Neural crest cell (in vitro differentiated cells): ENCODE measurements at regions not wholly inside any gene's neighbourhood (a gene's known extent, or its start where the extent isn't known, plus 50 kb on each side); places are given as distances from the start of the nearest gene placed in this dataset.

ENCODE experiments used
- DNase-seq: peaks from one replicate; pipeline ENCODE4 v3.0.0; 2021; ENCODE audit warnings: low read depth, mixed read lengths, low spot score
- H3K27ac Mint-ChIP-seq: one replicate; pipeline ENCODE4 v1.8.0; 2021; ENCODE audit warnings: mild to moderate bottlenecking, mixed read lengths; ENCODE audit not compliant: unreplicated experiment
- H3K27me3 Mint-ChIP-seq: 2 replicates; pipeline ENCODE4 v1.8.0; 2021; ENCODE audit warnings: low read depth, mild to moderate bottlenecking, mixed read lengths
- H3K36me3 Mint-ChIP-seq: 2 replicates; pipeline ENCODE4 v1.8.0; 2021; ENCODE audit warnings: low read depth, mild to moderate bottlenecking, mixed read lengths
- H3K4me1 Mint-ChIP-seq: 2 replicates; pipeline ENCODE4 v1.8.0; 2021; ENCODE audit warnings: mixed read lengths
- H3K4me3 Mint-ChIP-seq: one replicate; pipeline ENCODE4 v1.8.0; 2021; ENCODE audit warnings: mild to moderate bottlenecking, mixed read lengths
- H3K9me3 Mint-ChIP-seq: 2 replicates; pipeline ENCODE4 v1.8.0; 2021; ENCODE audit warnings: mixed read lengths
- CTCF ChIP-seq: fragments of 200-600 bp; sonication (generic); conservative IDR thresholded peaks from 2 replicates; pipeline ENCODE4 v1.5.0; 2021; ENCODE audit warnings: antibody characterized with exemption, mild to moderate bottlenecking

DNA sequence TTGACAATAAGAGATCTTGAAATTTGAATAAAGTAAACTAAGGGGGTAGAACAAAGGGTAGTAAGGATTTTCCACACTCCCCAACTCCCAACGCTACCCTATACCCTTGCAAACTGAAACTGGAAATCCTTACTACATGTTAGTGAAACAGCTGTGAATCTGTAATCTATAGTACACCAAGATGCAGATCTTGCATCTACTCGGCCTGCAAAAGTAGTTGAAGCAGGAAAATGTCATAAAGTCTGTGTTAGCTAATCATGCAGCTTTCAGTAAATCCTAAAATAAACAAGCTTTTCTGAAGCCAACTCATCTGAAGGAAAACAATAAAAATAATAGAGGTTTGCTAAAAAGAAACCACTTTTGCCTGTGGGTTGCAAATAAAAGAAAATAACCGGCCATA lies 1242.0 kb upstream of the ACO1 start:
- no peaks in the 10 kb centered on the region for H3K4me1 Mint-ChIP-seq
- H3K36me3 Mint-ChIP-seq: no peaks in the 10 kb centered on the region
- no peak overlapping the region for H3K4me3 Mint-ChIP-seq
- TF ChIP-seq CTCF: no peak
- H3K27me3 Mint-ChIP-seq: no peaks in the 10 kb centered on the region
- no peak for DNase-seq
- no peaks in the 10 kb centered on the region for H3K9me3 Mint-ChIP-seq
- no peak overlapping the region for H3K27ac Mint-ChIP-seq

GRCh38 chr9:31144614-31145013 lies 1239.8 kb upstream of the ACO1 start:
- Mint-ChIP-seq H3K36me3 (no peaks in the 10 kb centered on the region), H3K4me3 (no peak overlapping the region), H3K4me1 (no peaks in the 10 kb centered on the region), H3K27me3 (no peaks in the 10 kb centered on the region), H3K9me3 (no peaks in the 10 kb centered on the region), H3K27ac (no peak overlapping the region)
- no peak for TF ChIP-seq CTCF
- no peak for DNase-seq

GRCh38 chr9:31146485-31147166 lies 1237.8 kb upstream of the ACO1 start:
- Mint-ChIP-seq H3K4me3 (no peak overlapping the region), H3K9me3 (no peaks in the 10 kb centered on the region), H3K27ac (no peak overlapping the region), H3K36me3 (no peaks in the 10 kb centered on the region), H3K4me1 (no peaks in the 10 kb centered on the region), H3K27me3 (no peaks in the 10 kb centered on the region)
- TF ChIP-seq CTCF: no peak
- DNase-seq: no peak

- Mint-ChIP-seq H3K4me1 (no peaks in the 10 kb centered on the region), H3K36me3 (no peaks in the 10 kb centered on the region), H3K27ac (no peak overlapping the region), H3K27me3 (no peaks in the 10 kb centered on the region), H3K4me3 (no peak overlapping the region), H3K9me3 (no peaks in the 10 kb centered on the region)
- no peak for TF ChIP-seq CTCF
- no peak for DNase-seq
These were observed 1231.1 kb upstream of the ACO1 start for GRCh38 chr9:31153250-31153840.

DNA sequence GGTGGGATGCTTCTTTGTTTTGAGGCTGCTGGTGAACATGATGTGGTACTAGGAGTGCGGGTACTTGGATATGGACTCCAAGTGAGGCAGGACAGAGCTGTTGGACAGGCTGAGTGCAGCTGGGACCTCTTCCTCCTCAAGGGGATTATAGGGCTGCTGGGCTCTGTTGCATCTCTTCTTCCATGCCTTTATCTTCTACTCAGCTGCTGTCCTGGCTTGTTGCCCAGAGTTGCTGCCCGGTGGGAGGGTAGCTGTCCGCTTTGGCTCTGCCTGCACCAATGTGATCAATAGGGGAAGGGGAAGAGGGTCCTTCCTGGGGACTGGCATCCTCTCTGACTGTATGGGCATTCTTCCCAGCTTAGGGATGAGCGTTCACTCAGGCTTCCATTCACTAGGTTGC lies 1217.9 kb upstream of the ACO1 start:
- TF ChIP-seq CTCF: no peak
- DNase-seq: no peak
- Mint-ChIP-seq H3K9me3 (peaks cover 10% of the 10 kb centered on the region), H3K27me3 (no peaks in the 10 kb centered on the region), H3K36me3 (no peaks in the 10 kb centered on the region), H3K27ac (no peak overlapping the region), H3K4me1 (peaks cover 14% of the 10 kb centered on the region), H3K4me3 (no peak overlapping the region)
